Vagina (tissue), 2 donors: ENCODE measurements at regions not wholly inside any gene's neighbourhood (a gene's known extent, or its start where the extent isn't known, plus 50 kb on each side); places are given as distances from the start of the nearest gene placed in this dataset.

ENCODE experiments used
- DNase-seq, 2 donors: peaks; one replicate each; pipeline ENCODE4 v3.0.0-alpha.2; 2017; ENCODE audit errors: extremely low spot score in 2 of 2
- H3K27ac ChIP-seq: fragments of 200-600 bp; sonication (generic); one replicate; pipeline ENCODE4 v1.5.1; 2019
- H3K27me3 ChIP-seq: fragments of 200-600 bp; sonication (generic); one replicate; pipeline ENCODE4 v1.5.1; 2019
- H3K36me3 ChIP-seq, 2 donors: fragments of 200-600 bp; sonication (generic); one replicate each; pipeline ENCODE4 v1.5.1; 2017 to 2019
- H3K4me1 ChIP-seq: fragments of 200-600 bp; sonication (generic); one replicate; pipeline ENCODE4 v1.5.1; 2019
- H3K4me3 ChIP-seq, 2 donors: fragments of 200-600 bp; sonication (generic); 1 replicate in 1 of 2; 2 replicates in 1 of 2; pipeline ENCODE4 v1.5.1; 2016 to 2019
- H3K9me3 ChIP-seq: fragments of 200-600 bp; sonication (generic); one replicate; pipeline ENCODE4 v1.5.1; 2019
- CTCF ChIP-seq, 3 experiments: fragments of 450-650 bp in 2 of 3; fragments of 200-600 bp in 1 of 3; sonication (generic) in 1 of 3; IDR thresholded peaks; one replicate each; pipeline ENCODE4 v1.5.1; 2017 to 2019; ENCODE audit warnings: antibody characterized with exemption in 3 of 3, mild to moderate bottlenecking in 2 of 3, moderate library complexity in 2 of 3
- POLR2A ChIP-seq, 2 donors: fragments of 450-650 bp; IDR thresholded peaks; one replicate each; pipeline ENCODE4 v1.6.1; 2017; ENCODE audit warnings: antibody characterized with exemption in 2 of 2, mild to moderate bottlenecking in 2 of 2, moderate library complexity in 2 of 2
- POLR2AphosphoS5 ChIP-seq, 2 donors: sonication (generic); formaldehyde crosslinking; IDR thresholded peaks; one replicate each; pipeline ENCODE4 v1.9.0; 2017; ENCODE audit warnings: antibody characterized with exemption in 2 of 2, mild to moderate bottlenecking in 2 of 2, low read depth in 1 of 2; ENCODE audit not compliant: insufficient read depth in 1 of 2
- intact Hi-C: fragments of 100-400 bp; cut with DNase I; formaldehyde crosslinking; loops from one replicate; pipeline ENCODE4 v1.15.1; 2023

GRCh38 chr3:140758791-140759444 is 81.1 kb downstream of the TRIM42 start:
- TF ChIP-seq POLR2A (IDR thresholded peaks at IDR 0.05), result no peak
- TF ChIP-seq POLR2AphosphoS5 (IDR thresholded peaks at IDR 0.05; ENCODE audit: insufficient read depth in 1 of 2, low read depth in 1 of 2), result no peak
- TF ChIP-seq CTCF (IDR thresholded peaks at IDR 0.05), result no peak
- Histone ChIP-seq H3K4me3 (no peak overlapping the region), H3K27me3 (no peaks in the 10 kb centered on the region), H3K27ac (no peak overlapping the region), H3K9me3 (no peaks in the 10 kb centered on the region), H3K36me3 (no peaks in the 10 kb centered on the region), H3K4me1 (no peaks in the 10 kb centered on the region)
- intact Hi-C loops, result no loop called here
- no peak for DNase-seq

GRCh38 chr3:140760324-140761075 is 82.6 kb downstream of the TRIM42 start:
- Histone ChIP-seq H3K27ac (no peak overlapping the region), H3K27me3 (no peaks in the 10 kb centered on the region), H3K4me3 (no peak overlapping the region), H3K4me1 (no peaks in the 10 kb centered on the region), H3K9me3 (no peaks in the 10 kb centered on the region), H3K36me3 (no peaks in the 10 kb centered on the region)
- TF ChIP-seq POLR2AphosphoS5 (IDR thresholded peaks at IDR 0.05; ENCODE audit: insufficient read depth in 1 of 2, low read depth in 1 of 2) (no peak), POLR2A (IDR thresholded peaks at IDR 0.05) (no peak), CTCF (IDR thresholded peaks at IDR 0.05) (no peak)
- intact Hi-C loops, result no loop called here
- DNase-seq, result no peak

- TF ChIP-seq POLR2AphosphoS5 (IDR thresholded peaks at IDR 0.05; ENCODE audit: insufficient read depth in 1 of 2, low read depth in 1 of 2) (no peak), POLR2A (IDR thresholded peaks at IDR 0.05) (no peak), CTCF (IDR thresholded peaks at IDR 0.05) (no peak)
- Histone ChIP-seq H3K27me3 (no peaks in the 10 kb centered on the region), H3K4me1 (no peaks in the 10 kb centered on the region), H3K4me3 (no peak overlapping the region), H3K27ac (no peak overlapping the region), H3K36me3 (no peaks in the 10 kb centered on the region), H3K9me3 (no peaks in the 10 kb centered on the region)
- intact Hi-C loops, result no loop called here
- DNase-seq, result no peak
Measured at GRCh38 chr3:140761076-140761639, 83.3 kb downstream of the TRIM42 start.

- H3K4me1 ChIP-seq, result no peaks in the 10 kb centered on the region
- no peak overlapping the region for H3K27ac ChIP-seq
- no peaks in the 10 kb centered on the region for H3K27me3 ChIP-seq
- intact Hi-C loops, result no loop called here
- H3K9me3 ChIP-seq, result no peaks in the 10 kb centered on the region
- H3K4me3 ChIP-seq, result no peak overlapping the region
- TF ChIP-seq POLR2A (IDR thresholded peaks at IDR 0.05) (no peak), CTCF (IDR thresholded peaks at IDR 0.05) (no peak), POLR2AphosphoS5 (IDR thresholded peaks at IDR 0.05; ENCODE audit: insufficient read depth in 1 of 2, low read depth in 1 of 2) (no peak)
- DNase-seq, result no peak
- H3K36me3 ChIP-seq, result no peaks in the 10 kb centered on the region
Measured at GRCh38 chr3:140762746-140763145, 84.9 kb downstream of the TRIM42 start.

- DNase-seq, result no peak
- TF ChIP-seq POLR2AphosphoS5 (IDR thresholded peaks at IDR 0.05; ENCODE audit: insufficient read depth in 1 of 2, low read depth in 1 of 2) (no peak), POLR2A (IDR thresholded peaks at IDR 0.05) (no peak), CTCF (IDR thresholded peaks at IDR 0.05) (no peak)
- Histone ChIP-seq H3K4me1 (no peaks in the 10 kb centered on the region), H3K36me3 (no peaks in the 10 kb centered on the region), H3K27me3 (no peaks in the 10 kb centered on the region), H3K27ac (no peak overlapping the region), H3K9me3 (no peaks in the 10 kb centered on the region), H3K4me3 (no peak overlapping the region)
- intact Hi-C loops, result no loop called here
Measured at GRCh38 chr3:140763532-140763931, 85.7 kb downstream of the TRIM42 start.
